OCI-LY1 (cell line): ENCODE measurements at regions not wholly inside any gene's neighbourhood (a gene's known extent, or its start where the extent isn't known, plus 50 kb on each side); places are given as distances from the start of the nearest gene placed in this dataset.

Experiments
- H2AFZ ChIP-seq: fragments of 200-600 bp; sonication (generic), shearing (Covaris generic); 2 replicates; pipeline ENCODE4 v1.6.0; 2014; ENCODE audit warnings: antibody characterized with exemption, mild to moderate bottlenecking, low read length
- H3F3A ChIP-seq: fragments of 200-600 bp; sonication (generic), shearing (Covaris generic); 2 replicates; pipeline ENCODE4 v1.6.0; 2014; ENCODE audit warnings: mild to moderate bottlenecking, antibody characterized with exemption, low read length, moderate library complexity; ENCODE audit not compliant: insufficient read depth
- H3K27ac ChIP-seq: fragments of 200-600 bp; sonication (generic); 2 replicates; pipeline ENCODE4 v1.5.1; 2014; ENCODE audit warnings: low read length, mixed run types, mild to moderate bottlenecking, low read depth; ENCODE audit not compliant: poor library complexity, severe bottlenecking
- H3K27me3 ChIP-seq: fragments of 200-600 bp; sonication (generic); 2 replicates; pipeline ENCODE4 v1.6.0; 2014; ENCODE audit warnings: antibody characterized with exemption, mild to moderate bottlenecking, low read length, moderate library complexity; ENCODE audit not compliant: insufficient read depth
- H3K36me3 ChIP-seq: fragments of 200-600 bp; sonication (generic); 2 replicates; pipeline ENCODE4 v1.6.1; 2014; ENCODE audit warnings: mild to moderate bottlenecking, antibody characterized with exemption, low read length, moderate library complexity, mixed read lengths; ENCODE audit not compliant: insufficient read depth
- H3K4me1 ChIP-seq: fragments of 200-600 bp; sonication (generic); 2 replicates; pipeline ENCODE4 v1.5.1; 2014; ENCODE audit warnings: mild to moderate bottlenecking, low read length, moderate library complexity; ENCODE audit not compliant: insufficient read depth, severe bottlenecking
- H3K4me2 ChIP-seq: fragments of 200-600 bp; sonication (generic), shearing (Covaris generic); 2 replicates; pipeline ENCODE4 v1.6.1; 2014; ENCODE audit warnings: low read length
- H3K4me3 ChIP-seq: fragments of 200-600 bp; sonication (generic); 2 replicates; pipeline ENCODE4 v1.5.1; 2014; ENCODE audit warnings: low read length, low read depth, mild to moderate bottlenecking, mixed read lengths; ENCODE audit not compliant: poor library complexity, severe bottlenecking
- H3K79me2 ChIP-seq: fragments of 200-600 bp; shearing (Covaris generic); 2 replicates; pipeline ENCODE4 v1.6.1; 2016; ENCODE audit warnings: mixed run types, low read length, mixed read lengths; ENCODE audit not compliant: insufficient read depth
- H3K9ac ChIP-seq: fragments of 200-600 bp; sonication (generic), shearing (Covaris generic); 2 replicates; pipeline ENCODE4 v1.6.1; 2014; ENCODE audit warnings: mild to moderate bottlenecking, low read length, mixed read lengths
- H3K9me2 ChIP-seq: fragments of 200-600 bp; sonication (generic), shearing (Covaris generic); 2 replicates; pipeline ENCODE4 v1.6.1; 2014; ENCODE audit warnings: low read depth, mild to moderate bottlenecking, low read length, mixed read lengths
- H3K9me3 ChIP-seq: fragments of 200-600 bp; shearing (Covaris generic); 2 replicates; pipeline ENCODE4 v1.6.1; 2014; ENCODE audit warnings: low read length, mixed read lengths
- H4K20me1 ChIP-seq: fragments of 200-600 bp; sonication (generic), shearing (Covaris generic); 2 replicates; pipeline ENCODE4 v1.6.0; 2016; ENCODE audit warnings: mild to moderate bottlenecking, low read length; ENCODE audit not compliant: insufficient read depth
- CTCF ChIP-seq: fragments of 200-600 bp; sonication (generic), shearing (Covaris generic); IDR thresholded peaks from 2 replicates; pipeline ENCODE4 v1.5.1; 2017; ENCODE audit warnings: mild to moderate bottlenecking, antibody characterized with exemption, low read length, moderate library complexity, mixed read lengths
- EZH2 ChIP-seq: fragments of 200-600 bp; sonication (generic), shearing (Covaris generic); IDR thresholded peaks from 2 replicates; pipeline ENCODE4 v1.8.0; 2017; ENCODE audit warnings: borderline replicate concordance, mixed run types, mild to moderate bottlenecking, antibody characterized with exemption, low read length, moderate library complexity, mixed read lengths

- no peak overlapping the region for H3K4me2 ChIP-seq
Measured at GRCh38 chr4:56229947-56230346, 157.3 kb downstream of the AASDH start.

DNA sequence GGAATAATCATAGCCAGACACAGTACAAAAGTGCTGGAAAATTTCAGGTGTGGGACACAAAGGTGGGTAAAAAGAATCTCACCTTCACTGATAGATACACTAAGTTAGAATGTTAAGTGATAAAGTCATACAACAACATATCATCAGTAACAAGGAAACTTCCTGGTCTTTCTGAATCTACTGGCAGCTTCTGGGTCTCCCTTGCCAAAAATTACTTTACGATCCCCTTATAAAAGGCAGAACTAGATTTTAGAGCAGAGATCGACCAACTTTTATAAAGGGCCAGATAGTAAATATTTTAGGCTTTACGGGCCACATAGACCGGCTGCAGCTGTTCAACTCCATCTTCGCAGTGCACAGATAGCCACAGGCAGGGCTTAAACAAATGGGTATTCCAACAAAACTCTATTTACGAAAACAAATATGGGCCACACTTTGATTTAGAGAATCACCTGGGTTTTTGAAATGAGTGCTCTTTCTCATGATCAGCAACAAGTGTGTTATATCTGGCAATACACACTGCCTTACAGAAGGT lies 159.9 kb downstream of the AASDH start:
- Histone ChIP-seq H4K20me1 (no peaks in the 10 kb centered on the region), H2AFZ (no peak overlapping the region), H3K9ac (no peak overlapping the region), H3K9me3 (no peaks in the 10 kb centered on the region; the same call in 1 of the 2 replicates), H3K79me2 (no peaks in the 10 kb centered on the region), H3K27me3 (no peaks in the 10 kb centered on the region), H3K9me2 (no peaks in the 10 kb centered on the region), H3K4me2 (no peak overlapping the region), H3K36me3 (no peaks in the 10 kb centered on the region), H3F3A (no peaks in the 10 kb centered on the region), H3K27ac (no peak overlapping the region), H3K4me3 (no peak overlapping the region), H3K4me1 (no peaks in the 10 kb centered on the region)
- TF ChIP-seq EZH2 (no peak), CTCF (no peak)

More at GRCh38 chr4:56229947-56230346, 157.3 kb downstream of the AASDH start:
- H3K9ac ChIP-seq = no peak overlapping the region
- TF ChIP-seq EZH2 (no peak), CTCF (no peak)
- no peak overlapping the region for H2AFZ ChIP-seq
- no peak overlapping the region for H3K4me3 ChIP-seq
- no peaks in the 10 kb centered on the region for H3K79me2 ChIP-seq
- no peaks in the 10 kb centered on the region for H3K27me3 ChIP-seq
- no peaks in the 10 kb centered on the region for H3F3A ChIP-seq
- no peaks in the 10 kb centered on the region for H3K9me2 ChIP-seq
- no peaks in the 10 kb centered on the region for H4K20me1 ChIP-seq
- no peaks in the 10 kb centered on the region for H3K36me3 ChIP-seq
- H3K9me3 ChIP-seq = no peaks in the 10 kb centered on the region; the same call in 1 of the 2 replicates
- no peaks in the 10 kb centered on the region for H3K4me1 ChIP-seq
- H3K27ac ChIP-seq = no peak overlapping the region

DNA sequence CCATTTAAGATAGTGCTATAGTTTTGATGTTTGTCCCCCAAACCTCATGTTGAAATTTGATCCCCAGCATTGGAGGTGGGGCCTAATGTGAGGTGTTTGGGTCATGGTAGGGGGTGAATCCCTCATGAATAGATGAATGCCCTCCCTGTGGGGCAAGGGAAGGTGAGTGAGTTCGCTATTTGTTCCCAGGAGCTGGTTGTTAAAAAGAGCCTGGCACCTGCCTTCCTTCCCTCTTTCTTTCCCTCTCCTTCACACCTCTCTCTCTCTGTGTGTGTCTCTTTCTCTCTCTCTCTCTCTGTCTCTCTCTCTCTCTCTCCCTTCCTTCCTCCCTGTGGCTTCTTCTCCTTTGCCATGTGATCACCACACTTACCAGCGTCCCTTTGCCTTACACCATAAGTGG lies 160.7 kb downstream of the AASDH start:
- H3K27me3 ChIP-seq = no peaks in the 10 kb centered on the region
- no peaks in the 10 kb centered on the region for H3F3A ChIP-seq
- H3K27ac ChIP-seq = no peak overlapping the region
- no peaks in the 10 kb centered on the region for H3K36me3 ChIP-seq
- H3K9me3 ChIP-seq = no peaks in the 10 kb centered on the region
- no peaks in the 10 kb centered on the region for H3K9me2 ChIP-seq
- no peak overlapping the region for H3K9ac ChIP-seq
- no peaks in the 10 kb centered on the region for H4K20me1 ChIP-seq
- H3K4me1 ChIP-seq = no peaks in the 10 kb centered on the region
- H3K4me3 ChIP-seq = no peak overlapping the region
- H3K4me2 ChIP-seq = no peak overlapping the region
- TF ChIP-seq EZH2 = no peak
- no peak for TF ChIP-seq CTCF
- no peaks in the 10 kb centered on the region for H3K79me2 ChIP-seq
- no peak overlapping the region for H2AFZ ChIP-seq
